ENCODE measurements at regions not wholly inside any gene's neighbourhood (a gene's known extent, or its start where the extent isn't known, plus 50 kb on each side); places are given as distances from the start of the nearest gene placed in this dataset.
A peak's percentile ranks its signal among the peaks of the same experiment; 100 is the strongest.
"Not testable (repeated sequence)": the region's sequence is repeated elsewhere in the genome, so short reads cannot be mapped to it uniquely, and the experiment has no call there.

DNA sequence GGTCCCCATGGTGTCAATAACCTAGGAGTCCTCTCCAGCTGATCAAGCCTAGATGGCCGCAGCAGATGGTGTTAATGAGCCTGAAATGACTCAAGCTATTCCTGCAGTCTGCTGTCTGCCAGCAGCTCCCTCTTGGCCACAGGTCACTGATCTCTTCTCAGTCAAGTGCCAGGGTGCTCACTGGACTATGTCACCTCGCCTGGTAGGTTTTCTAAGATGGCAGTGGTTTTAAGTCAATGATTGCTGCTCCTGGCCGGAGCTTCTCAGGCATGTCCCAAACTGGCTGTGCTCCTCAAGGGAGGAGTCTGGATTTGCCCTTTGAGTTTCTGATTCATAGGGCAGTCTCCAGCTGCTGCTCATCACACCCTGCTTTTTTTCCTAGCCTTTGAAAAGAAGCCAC, 58.6 kb upstream of the SHISA6 start:
- peak; percentile 98 for DNase-seq (ENCODE audit: low spot score)

GRCh38 chr17:11178581-11178980, 62.4 kb upstream of the SHISA6 start:
- no peak for DNase-seq (ENCODE audit: low spot score)

DNA sequence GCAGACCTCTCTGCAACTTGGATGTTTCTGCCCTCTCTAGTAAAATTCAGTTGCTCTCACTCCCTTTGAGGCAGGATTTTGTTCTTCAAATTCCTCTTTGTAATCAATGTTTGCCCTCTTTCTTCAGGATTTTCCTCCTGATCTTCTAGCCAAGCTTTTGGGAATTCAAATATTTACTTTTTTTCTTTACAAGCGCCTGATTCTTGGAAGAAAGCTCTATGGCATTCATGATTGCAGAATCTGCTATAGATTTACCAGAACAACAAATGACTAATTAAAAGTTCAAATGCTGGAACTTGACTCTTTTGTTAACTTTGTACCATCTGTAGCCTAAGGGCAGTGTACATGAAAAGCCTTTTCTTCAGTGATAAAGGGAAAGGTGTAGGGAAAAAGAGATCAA, 63.7 kb upstream of the SHISA6 start:
- DNase-seq (ENCODE audit: low spot score), result no peak

DNA sequence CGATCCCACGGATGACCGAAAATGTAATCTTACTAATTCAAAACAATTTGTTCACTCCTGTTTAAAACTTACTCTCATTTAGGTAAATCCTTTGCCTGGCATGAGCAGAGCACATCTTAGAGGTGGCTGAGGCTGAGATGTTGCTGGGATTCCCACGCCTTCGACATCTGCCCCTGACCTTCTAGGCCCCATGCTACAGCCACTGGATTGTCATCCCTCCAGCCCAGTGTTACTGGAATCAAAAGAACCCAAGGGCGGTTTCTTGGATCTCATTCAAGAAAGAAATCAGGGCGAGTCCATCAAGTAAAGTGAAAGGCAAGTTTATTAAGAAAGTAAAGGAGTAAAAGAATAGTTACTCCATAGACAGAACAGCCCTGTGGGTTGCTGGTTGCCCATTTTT, 64.5 kb upstream of the SHISA6 start:
- no peak for DNase-seq (ENCODE audit: low spot score)

DNA sequence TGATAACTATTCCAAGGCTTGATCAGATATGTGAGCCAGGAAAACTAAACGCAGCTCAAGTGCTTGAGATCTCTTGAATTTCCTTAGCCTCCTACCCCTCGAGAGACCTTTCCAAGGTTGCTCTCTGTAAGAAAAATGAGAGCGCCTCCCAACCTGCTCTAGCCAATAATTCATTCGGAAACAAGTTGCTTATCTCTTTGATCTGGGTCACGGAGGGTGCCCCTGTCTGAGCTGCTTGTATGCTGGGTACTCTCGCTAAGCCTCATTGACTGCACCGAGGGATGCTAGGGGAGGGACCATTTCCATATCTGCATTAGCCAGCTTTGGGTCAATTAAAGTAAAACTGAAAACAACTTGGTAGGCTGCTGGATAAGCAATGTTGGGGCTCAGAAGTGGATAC, 70.1 kb upstream of the SHISA6 start:
- no peak for DNase-seq (ENCODE audit: low spot score)

DNA sequence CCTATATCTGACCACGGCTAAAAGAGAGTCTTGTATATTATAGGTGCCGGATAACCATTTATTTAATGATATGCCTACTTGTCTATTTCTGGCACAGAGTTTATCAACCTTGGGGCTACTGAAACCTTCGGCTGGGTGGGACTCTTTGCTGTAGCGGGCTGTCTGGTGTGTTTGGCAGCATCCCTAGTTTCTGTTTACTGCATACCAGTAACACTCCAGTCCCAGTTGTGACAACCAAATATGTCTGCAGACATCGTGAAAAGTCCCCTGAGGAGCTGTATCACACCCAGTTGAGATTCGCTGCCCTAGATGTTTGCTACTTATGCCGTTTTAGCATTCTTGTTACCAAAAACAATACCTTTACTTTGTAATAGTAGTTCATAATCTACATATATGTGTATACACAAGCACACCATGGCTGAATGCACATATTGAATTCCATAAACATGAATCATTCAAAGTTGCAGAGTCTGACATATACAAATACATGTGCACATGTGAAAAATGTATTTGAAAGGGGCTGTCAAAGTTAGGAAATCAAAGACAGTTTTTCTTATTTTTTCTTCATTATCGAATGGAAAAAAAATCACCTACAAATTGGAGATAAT, 89.1 kb upstream of the SHISA6 start:
- no peak for DNase-seq (ENCODE audit: low spot score)

DNA sequence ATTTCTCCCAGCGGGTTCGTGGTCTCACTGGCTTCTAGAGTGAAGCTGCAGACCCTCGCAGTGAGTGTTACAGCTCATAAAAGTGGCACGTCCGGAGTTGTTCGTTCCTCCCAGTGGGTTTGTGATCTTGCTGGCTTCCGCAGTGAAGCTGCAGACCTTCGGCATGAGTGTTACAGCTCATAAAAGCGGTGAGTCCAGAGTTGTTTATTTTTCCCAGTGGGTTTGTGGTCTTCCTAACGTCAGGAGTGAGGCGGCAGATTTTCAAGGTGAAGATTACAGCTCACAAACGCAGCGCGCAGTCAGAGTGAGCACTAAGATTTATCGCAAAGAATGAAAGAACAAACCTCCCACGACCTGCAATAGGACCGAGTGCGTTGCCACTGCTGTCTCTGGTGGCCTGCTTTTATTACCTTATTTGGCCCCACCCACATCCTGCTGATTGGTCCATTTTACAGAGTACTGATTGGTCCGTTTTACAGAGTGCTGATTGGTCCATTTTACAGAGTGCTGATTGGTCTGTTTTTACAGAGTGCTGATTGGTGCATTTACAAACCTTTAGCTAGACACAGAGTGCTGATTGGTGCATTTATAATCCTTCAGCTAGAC, 90.0 kb upstream of the SHISA6 start:
- not testable (repeated sequence) for DNase-seq (ENCODE audit: low spot score)

- DNase-seq (ENCODE audit: low spot score), result peak; percentile 72
Measured at GRCh38 chr17:11144358-11145233, 96.4 kb upstream of the SHISA6 start.

DNA sequence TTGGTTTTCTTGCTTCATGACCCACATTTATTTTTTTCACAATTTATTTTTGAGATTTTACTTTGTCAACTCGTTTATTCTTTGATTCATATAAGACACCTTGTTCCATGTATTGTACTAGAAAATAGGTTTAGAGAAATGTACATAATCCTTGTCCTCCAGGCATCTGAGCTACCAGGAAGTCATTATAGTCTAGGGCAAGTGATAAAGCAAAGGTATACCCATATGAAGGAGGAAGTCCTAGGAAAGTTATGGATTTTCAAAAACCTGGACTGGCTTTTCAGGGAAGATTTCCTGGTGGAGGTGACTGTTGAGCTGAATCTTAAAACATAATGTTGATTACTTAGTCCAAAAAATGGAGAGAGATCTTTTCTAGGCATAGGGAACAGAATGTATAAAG, 98.8 kb upstream of the SHISA6 start:
- no peak for DNase-seq (ENCODE audit: low spot score)

DNA sequence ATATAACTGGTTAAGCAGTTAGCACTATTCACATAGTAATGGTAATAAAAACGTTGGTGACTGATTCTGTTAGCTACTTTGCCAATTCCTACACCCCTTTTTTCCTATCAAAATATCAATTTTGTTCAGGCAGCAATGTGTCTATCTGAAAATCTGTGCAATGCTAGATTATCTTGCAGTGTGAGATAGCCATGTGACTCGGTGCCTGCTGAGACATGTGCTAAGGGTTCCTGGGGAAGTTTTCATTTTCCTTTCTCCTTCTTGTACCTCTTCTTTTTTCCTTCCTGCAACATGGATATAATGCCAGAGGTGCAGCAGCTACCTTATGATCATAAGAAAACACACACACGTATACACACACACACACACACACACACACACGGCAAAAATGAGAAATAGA, 100.5 kb upstream of the SHISA6 start:
- DNase-seq (ENCODE audit: low spot score), result no peak

GRCh38 chr17:11140043-11140442, 101.0 kb upstream of the SHISA6 start:
- no peak for DNase-seq (ENCODE audit: low spot score)

DNA sequence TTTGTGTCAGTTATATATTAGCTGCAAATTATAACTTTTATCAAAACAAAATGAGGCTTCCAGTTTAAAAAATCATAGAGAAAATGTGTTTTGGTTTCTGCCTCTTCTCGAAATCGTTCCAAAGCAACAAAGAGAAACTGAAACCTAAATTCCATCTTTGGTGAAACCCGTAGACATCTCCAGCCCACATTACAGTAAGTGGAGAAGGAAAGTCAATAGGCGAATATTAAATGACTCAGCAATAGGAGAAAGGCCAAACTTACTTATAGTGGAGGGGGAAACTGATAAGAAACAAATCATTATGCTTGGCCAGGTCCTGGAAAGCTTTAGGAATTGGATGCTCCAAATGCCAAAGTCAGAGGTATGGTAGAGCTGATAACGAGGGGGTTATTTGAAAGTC, 103.0 kb upstream of the SHISA6 start:
- no peak for DNase-seq (ENCODE audit: low spot score)

GRCh38 chr17:11135819-11136218, 105.2 kb upstream of the SHISA6 start:
- DNase-seq (ENCODE audit: low spot score), result no peak

GRCh38 chr17:11130367-11130766, 110.6 kb upstream of the SHISA6 start:
- DNase-seq (ENCODE audit: low spot score), result no peak

DNA sequence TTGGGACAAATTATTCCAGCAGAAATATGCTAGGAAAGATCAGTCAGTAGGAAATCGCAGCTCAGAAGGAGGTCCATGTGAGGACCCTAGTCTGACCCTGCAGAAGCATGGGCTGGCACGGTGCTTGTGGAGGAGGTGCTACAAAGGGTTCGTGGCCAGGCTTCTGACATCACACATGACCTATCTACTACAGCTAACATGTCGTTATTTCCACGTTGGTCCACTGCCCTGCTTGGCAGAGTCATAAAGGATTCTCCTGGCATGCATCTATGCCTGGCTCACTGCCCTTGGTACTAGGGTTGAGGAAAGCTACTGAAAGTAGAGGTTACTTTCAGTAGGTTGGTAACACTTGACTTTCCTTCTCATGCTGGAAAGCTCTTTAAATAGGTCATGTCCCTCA, 118.1 kb upstream of the SHISA6 start:
- no peak for DNase-seq (ENCODE audit: low spot score)

GRCh38 chr17:11121341-11121985, 119.5 kb upstream of the SHISA6 start:
- no peak for DNase-seq (ENCODE audit: low spot score)

DNA sequence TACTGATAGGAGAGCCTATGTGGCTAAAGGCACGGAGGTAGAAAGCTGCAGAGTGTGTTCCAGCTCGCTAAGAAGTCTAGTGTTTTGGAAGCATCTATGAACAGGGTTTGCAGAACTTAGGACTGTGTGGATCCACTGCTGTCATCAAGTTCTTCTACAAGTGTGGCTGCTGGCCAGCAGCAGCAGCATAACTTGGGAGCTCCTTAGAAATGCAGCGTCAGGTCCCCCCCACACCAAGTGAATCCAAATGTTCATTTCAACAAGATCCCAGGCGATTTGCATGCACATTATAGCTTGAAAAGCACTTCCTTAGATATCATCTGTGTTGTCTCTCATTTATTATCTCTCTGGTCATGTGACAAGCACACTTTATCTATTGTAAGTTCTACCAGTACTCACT, 131.9 kb upstream of the SHISA6 start:
- DNase-seq (ENCODE audit: low spot score), result no peak

GRCh38 chr17:11105141-11105540, 135.9 kb upstream of the SHISA6 start:
- DNase-seq (ENCODE audit: low spot score), result no peak

DNA sequence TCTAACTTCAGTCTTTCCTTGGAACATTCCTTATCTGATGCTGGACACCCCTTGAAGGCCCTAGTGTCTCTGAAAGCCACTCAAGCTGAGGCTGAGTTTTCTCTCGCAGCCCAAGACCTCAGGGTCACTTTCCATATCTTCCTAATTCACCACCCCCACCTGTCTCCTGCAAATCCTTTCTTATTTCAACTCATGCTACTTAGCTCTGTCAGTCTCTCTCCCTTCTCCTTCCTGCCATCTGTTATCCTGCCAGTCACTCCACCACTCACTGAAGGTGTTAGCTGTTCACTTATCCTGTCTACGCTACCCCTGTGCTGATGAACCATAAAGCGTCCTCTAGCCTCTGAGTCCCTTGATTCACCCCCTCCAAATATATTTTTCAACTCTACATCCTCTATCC, 143.9 kb upstream of the SHISA6 start:
- no peak for DNase-seq (ENCODE audit: low spot score)

- DNase-seq (ENCODE audit: low spot score), result no peak
Measured at GRCh38 chr17:11094331-11094730, 146.7 kb upstream of the SHISA6 start.

DNA sequence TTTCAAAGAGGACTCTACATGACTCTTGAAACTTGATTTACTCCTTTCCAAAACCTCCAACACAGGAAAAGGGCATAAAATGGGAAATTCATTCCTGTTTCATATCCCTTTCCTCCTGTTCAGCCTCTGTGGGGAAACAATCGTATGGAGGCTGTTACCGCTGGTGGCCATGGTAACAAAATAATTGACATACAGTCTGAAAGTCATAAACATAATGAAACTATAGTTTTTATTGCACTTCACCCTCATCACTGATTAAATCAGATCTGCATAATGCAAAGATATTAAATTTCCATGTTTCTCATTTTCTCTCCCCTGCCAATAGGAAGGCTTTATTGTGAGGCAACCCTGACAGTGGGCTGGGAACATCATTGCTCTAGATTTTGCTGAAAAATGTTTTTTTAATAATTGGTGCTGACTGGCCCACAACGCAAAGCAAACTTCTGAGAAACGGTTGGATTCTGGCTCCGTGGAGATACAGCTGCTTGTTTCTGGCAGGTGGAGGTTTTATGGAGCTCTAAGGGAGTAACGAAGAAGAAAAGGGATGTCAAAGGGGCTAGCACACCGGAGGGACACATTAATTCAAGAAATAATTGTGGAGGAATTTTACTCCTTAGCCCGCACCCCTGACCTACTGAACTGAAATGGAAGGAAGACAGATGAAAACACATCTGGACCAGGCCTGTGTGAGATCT, 154.2 kb upstream of the SHISA6 start:
- no peak for DNase-seq (ENCODE audit: low spot score)

- no peak for DNase-seq (ENCODE audit: low spot score)
Measured at GRCh38 chr17:11082559-11082958, 158.5 kb upstream of the SHISA6 start.
